Activated T-cell treated with anti-CD3 and anti-CD28 coated beads, Interleukin-2, amount 50 U/mL, for 72 hours (primary cell): ENCODE measurements at regions not wholly inside any gene's neighbourhood (a gene's known extent, or its start where the extent isn't known, plus 50 kb on each side); places are given as distances from the start of the nearest gene placed in this dataset.

ENCODE experiments used
- ATAC-seq, 2 donors: fragments of 150-1000 bp; cut with Tn5 transposase; replicated peaks in 1 of 2; 2 replicates each; pipeline ENCODE4 v1.10.0; 2021; ENCODE audit warnings: moderate library complexity in 2 of 2, mild to moderate bottlenecking in 1 of 2
- DNase-seq, 2 donors: peaks; one replicate each; pipeline ENCODE4 v3.0.0; 2021 to 2022; ENCODE audit warnings: mixed read lengths in 1 of 2
- H3K27ac Mint-ChIP-seq: one replicate; pipeline ENCODE4 v1.8.0; 2022; ENCODE audit warnings: mild to moderate bottlenecking, moderate library complexity, mixed read lengths
- H3K27me3 Mint-ChIP-seq: one replicate; pipeline ENCODE4 v1.8.0; 2022; ENCODE audit warnings: low read depth, mixed read lengths
- H3K36me3 Mint-ChIP-seq, 2 donors: one replicate each; pipeline ENCODE4 v1.8.0; 2022; ENCODE audit warnings: mixed read lengths in 2 of 2, mild to moderate bottlenecking in 1 of 2; ENCODE audit not compliant: insufficient read depth in 2 of 2
- H3K4me1 Mint-ChIP-seq: one replicate; pipeline ENCODE4 v1.8.0; 2022; ENCODE audit warnings: low read depth, mixed read lengths
- H3K4me3 Mint-ChIP-seq, 2 donors: one replicate each; pipeline ENCODE4 v1.8.0; 2022; ENCODE audit warnings: mild to moderate bottlenecking in 2 of 2, mixed read lengths in 2 of 2, moderate library complexity in 2 of 2
- H3K9me3 Mint-ChIP-seq, 2 donors: one replicate each; pipeline ENCODE4 v1.8.0; 2022; ENCODE audit warnings: mixed read lengths in 2 of 2

DNA sequence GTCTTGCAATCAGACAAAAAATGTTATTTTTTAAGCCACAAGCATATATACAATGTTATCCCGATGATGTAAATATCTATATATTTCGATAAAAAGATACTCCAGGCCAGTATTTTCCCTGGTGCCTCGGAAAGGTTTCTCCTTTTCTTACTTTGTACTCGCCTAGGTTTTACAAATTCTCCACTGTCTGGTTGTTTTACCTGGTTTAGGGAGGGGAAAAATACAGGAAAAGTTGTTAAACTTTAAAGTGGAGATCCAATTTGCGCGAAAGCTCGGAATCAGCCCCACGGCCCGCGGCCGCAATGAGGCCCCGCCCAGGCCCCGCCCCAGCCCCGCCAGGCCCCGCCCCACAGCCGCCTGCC lies 58.4 kb upstream of the WNT7B start:
- Mint-ChIP-seq H3K36me3 (no peaks in the 10 kb centered on the region), H3K27ac (peak overlapping the region; percentile 21), H3K9me3 (no peaks in the 10 kb centered on the region), H3K4me3 (peak overlapping the region; percentile 76 to 84), H3K27me3 (no peaks in the 10 kb centered on the region), H3K4me1 (peaks cover 27% of the 10 kb centered on the region)
- DNase-seq = no peak
- ATAC-seq = no peak

DNA sequence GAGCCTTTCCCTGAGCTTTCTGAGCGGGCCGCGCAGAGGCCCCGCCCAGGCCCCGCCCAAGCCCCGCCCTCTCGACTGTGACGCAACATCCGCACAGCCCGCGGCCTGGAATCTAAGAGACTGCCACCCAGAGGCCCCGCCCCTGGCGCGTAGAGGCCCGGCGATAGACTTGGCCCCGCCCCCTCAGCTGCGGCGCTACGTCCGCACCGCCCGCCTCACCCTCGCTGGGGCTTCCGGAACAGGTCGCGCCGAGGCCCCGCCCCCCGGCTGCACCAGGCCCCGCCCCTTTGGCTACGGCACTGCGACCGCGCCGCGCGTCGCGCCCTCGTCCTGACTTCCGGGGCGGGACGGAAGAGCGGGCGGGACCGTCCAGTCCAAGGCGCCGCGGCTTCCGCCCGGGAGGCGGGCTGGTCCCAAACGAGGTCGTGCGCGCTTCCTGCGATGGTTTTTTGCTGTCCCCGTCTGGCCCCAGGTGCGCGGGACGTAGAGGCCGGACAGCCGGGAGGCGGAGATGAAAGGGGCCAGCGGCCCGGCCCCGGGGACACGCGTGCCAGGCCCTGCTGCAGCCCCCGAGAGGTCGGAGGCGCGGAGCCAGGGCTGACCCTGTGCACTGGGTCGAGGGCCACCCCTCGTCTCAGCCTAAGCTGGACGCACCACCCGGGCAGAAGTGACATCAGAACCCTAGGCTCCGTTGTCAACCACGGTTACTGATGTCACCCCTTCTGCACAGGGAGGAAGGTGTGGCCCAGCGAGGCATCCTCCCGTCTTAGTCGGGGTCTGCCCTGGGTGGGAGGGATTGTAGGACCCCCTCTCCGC lies 59.0 kb upstream of the WNT7B start:
- DNase-seq = peak; percentile 99 to 100
- H3K9me3 Mint-ChIP-seq = no peaks in the 10 kb centered on the region
- no peaks in the 10 kb centered on the region for H3K36me3 Mint-ChIP-seq
- peak overlapping the region; percentile 91 for H3K4me3 Mint-ChIP-seq
- H3K27ac Mint-ChIP-seq = peak overlapping the region; percentile 85
- no peaks in the 10 kb centered on the region for H3K27me3 Mint-ChIP-seq
- ATAC-seq = peak; percentile 94
- H3K4me1 Mint-ChIP-seq = peaks cover 27% of the 10 kb centered on the region

DNA sequence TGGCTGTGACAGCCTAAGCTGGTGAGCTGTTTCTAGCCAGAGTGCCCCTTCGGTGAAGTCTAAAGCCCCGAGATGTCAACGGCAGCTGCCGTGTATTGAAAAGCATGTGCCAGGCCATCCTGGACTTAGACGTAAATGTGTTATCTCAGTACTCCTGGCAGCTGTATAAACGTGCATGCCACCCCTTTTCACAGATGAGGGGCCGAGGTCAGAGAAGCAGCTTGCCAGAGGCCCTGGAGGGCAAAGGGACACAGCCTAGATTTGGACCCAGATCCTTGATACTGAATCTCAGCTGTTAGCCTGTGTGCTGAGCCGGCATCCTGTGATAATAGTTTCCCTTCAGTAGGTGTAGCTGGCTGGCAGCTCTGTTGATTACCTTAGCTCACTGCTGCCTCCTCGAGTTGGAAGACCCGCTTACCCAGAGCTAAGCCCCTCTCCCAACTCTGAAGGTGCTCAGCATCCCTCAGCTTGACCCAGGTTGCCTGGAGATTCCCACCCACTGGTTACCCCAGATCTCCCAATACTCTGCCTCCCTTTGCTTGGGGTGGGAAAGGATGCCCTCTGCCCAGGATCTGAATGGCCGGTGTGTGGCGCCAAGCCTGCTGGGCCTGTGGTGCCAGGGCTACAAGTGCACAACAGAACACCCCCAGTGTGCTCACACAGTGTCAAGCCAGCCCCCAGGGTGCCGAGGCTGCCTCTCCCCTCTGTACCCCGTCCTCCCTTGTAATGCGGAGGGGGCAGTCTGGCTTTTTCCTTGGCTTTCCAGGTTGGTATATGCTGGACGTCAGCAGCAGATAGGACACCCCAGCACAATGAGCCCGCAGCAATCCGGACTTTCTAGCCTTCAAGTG lies 59.8 kb upstream of the WNT7B start:
- peak; percentile 22 to 28 for ATAC-seq
- Mint-ChIP-seq H3K4me1 (peaks cover 27% of the 10 kb centered on the region), H3K4me3 (peak overlapping the region; percentile 91), H3K36me3 (no peaks in the 10 kb centered on the region), H3K27me3 (no peaks in the 10 kb centered on the region), H3K27ac (peak overlapping the region; percentile 87), H3K9me3 (no peaks in the 10 kb centered on the region)
- DNase-seq = peak; percentile 49 to 63

DNA sequence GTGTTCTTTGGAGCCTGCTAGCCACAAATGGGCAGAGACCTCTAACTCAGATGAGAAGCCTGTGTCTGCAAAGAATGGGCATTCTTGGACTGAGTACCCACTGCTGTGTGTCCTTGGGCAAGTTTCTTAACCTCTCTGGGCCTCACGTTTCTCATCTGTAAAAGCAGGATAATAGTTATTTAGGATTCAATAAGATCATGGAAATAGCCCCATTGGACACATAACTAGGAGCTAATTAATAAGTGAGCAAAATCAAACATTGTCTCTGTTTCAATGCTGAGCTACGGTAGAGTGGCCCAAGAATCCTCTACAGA lies 61.2 kb upstream of the WNT7B start:
- Mint-ChIP-seq H3K27ac (no peak overlapping the region), H3K4me3 (no peak overlapping the region), H3K36me3 (no peaks in the 10 kb centered on the region), H3K9me3 (no peaks in the 10 kb centered on the region), H3K4me1 (peaks cover 27% of the 10 kb centered on the region), H3K27me3 (no peaks in the 10 kb centered on the region)
- ATAC-seq (no peak), DNase-seq (no peak)

DNA sequence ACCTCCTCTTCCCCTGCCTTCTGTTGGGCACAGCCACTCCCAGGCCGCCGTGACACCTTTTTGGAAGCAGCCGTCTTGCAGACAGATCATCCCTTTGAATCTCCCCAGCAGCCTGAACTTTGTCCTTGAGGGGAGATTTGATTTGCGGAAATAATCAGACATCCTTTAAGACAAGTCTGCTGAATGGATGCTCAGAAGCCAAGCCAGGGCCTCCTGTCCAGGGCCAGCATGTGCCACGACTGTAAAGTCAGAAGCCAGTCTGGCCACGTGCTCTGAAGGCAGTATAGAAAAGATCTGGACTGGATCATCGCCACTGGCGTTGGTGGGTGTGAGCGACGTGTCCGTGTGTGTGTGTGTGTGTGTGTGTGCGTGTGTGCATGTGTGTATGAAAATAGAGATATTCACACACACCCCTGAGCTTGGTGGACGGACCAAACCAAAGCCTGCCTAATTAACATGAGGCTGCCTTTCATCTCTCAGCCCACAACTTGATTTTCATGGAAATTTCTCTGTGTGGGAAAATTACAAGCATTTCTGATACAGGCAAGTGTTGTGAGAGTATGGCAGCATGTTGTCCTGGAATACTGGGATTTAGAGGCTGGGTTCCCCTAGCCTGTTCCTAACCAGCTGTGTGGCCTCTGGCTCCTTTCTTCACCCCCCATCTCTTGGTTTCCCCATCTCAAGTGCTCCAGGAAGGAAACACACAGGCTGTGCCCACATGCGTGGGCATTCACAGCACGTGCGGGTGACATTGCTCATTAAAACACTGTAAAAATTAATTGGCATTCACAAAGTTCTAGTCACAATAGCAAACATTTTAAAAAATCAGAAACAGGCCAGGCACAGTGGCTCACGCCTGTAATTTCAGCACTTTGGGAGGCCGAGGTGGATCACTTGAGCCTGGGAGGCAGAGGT lies 61.8 kb upstream of the WNT7B start:
- Mint-ChIP-seq H3K36me3 (no peaks in the 10 kb centered on the region), H3K4me1 (peaks cover 33% of the 10 kb centered on the region), H3K27ac (no peak overlapping the region), H3K4me3 (no peak overlapping the region), H3K27me3 (no peaks in the 10 kb centered on the region), H3K9me3 (no peaks in the 10 kb centered on the region)
- DNase-seq (no peak), ATAC-seq (no peak)

DNA sequence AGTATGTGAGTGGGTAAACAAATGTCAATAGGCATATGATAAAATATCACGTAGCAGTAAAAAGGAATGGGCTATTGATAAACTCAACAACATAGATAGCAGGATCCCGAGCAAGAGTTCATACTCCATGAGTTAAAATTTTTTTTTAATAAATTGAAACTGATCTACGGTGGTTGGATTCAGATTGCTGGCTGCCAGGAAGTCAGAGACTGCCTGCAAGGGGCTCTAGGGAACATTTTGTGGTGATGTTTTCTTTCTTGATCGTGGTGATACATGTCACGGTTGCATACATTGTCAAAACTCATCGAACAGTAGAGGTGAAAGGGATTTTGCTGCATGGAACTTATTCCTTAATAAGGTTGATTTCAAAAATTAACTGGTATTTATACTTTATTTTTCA lies 62.6 kb upstream of the WNT7B start:
- DNase-seq = no peak
- Mint-ChIP-seq H3K27me3 (no peaks in the 10 kb centered on the region), H3K36me3 (no peaks in the 10 kb centered on the region), H3K27ac (no peak overlapping the region), H3K4me3 (no peak overlapping the region), H3K4me1 (peaks cover 39% of the 10 kb centered on the region), H3K9me3 (no peaks in the 10 kb centered on the region)
- no peak for ATAC-seq

DNA sequence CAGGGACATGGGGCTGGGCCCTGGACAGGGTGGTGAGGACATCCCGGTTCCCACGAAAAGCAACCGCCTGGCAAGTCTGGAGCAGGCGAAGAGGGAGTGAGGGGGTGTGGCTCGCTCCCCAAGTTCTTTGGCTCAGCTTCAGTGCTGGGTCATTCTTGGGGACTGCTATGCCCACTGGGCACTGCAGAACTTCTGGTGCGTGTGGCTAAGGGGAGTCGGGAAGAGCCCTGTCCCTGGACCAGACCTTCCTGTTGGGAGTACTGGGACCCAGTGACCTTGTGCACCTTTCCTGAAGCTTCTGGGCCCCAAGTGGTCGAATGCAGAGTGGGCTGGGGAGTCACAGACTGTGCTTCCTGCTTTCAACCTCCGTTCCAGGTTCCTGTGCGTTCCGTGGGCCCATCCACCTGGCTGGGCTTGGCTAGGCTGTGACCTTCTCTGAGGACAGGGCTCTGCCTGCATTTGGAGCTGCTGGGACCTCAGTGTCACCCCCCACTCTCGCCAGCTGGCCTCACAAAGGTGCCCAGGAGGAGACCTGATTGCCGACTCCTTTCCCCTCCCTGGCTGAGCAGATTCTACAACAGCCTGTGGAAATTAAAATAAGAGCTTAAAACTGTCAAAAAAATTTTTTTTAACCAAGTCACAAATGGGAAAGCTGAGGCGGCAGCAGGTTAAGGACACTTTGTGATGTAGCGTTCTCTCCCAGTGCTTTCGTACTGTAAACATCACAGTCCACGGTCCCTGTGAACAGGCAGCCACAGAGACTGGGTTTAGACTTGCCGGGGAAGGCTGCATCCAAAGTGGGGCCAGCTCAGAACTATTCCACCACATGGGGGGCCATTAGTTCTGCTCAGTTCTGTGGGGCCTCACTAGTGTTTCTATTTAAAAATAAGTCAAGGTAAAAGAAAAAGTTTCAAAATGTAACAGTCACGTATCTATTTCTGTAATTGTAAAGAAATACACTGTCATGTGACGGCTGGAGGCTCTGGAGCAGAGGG lies 63.8 kb upstream of the WNT7B start:
- Mint-ChIP-seq H3K36me3 (no peaks in the 10 kb centered on the region), H3K27me3 (no peaks in the 10 kb centered on the region), H3K4me1 (peaks cover 37% of the 10 kb centered on the region), H3K27ac (no peak overlapping the region), H3K4me3 (no peak overlapping the region), H3K9me3 (no peaks in the 10 kb centered on the region)
- ATAC-seq (no peak), DNase-seq (no peak)

DNA sequence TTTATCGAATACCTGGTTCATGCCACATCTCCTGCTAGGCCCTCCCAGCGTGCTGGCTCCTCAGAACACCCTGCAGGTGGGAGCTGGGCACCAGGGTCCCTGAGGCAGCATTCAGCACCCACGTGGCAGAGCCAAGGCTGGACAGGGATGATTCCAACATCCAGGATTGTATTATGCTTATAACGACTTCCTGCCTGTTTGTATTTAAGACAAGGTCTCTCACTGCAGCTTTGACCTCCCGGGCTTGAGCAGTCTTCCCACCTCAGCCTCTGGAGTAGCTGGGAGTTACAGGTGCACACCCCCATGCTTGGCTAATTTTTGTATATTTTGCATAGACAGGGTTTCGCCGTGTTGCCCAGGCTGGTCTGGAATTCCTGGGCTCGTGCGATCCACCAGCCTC lies 64.7 kb upstream of the WNT7B start:
- ATAC-seq = no peak
- Mint-ChIP-seq H3K4me3 (no peak overlapping the region), H3K4me1 (peaks cover 36% of the 10 kb centered on the region), H3K36me3 (no peaks in the 10 kb centered on the region), H3K27ac (no peak overlapping the region), H3K27me3 (no peaks in the 10 kb centered on the region), H3K9me3 (no peaks in the 10 kb centered on the region)
- no peak for DNase-seq

DNA sequence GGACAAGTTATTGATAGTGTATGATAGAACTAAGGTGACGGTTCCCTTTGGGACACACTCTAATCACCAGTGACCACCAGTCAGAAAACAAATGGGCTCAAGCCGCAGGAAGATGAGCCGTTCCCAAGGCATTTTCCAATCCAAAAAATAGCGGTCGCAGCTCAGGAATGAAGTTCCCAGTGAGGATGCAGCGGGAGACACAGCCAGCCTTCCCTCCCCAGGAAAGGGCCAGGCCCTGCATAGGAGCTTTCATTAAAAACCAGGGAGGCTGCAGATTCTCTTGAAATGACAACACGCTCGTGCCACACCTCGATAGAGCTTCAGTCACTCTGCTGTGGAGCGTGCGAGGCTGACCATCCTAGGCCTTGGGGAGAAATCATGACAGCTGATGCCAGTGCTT lies 65.8 kb upstream of the WNT7B start:
- DNase-seq (no peak), ATAC-seq (no peak)
- Mint-ChIP-seq H3K4me3 (no peak overlapping the region), H3K4me1 (peaks cover 29% of the 10 kb centered on the region), H3K9me3 (no peaks in the 10 kb centered on the region), H3K36me3 (no peaks in the 10 kb centered on the region), H3K27ac (no peak overlapping the region), H3K27me3 (no peaks in the 10 kb centered on the region)

DNA sequence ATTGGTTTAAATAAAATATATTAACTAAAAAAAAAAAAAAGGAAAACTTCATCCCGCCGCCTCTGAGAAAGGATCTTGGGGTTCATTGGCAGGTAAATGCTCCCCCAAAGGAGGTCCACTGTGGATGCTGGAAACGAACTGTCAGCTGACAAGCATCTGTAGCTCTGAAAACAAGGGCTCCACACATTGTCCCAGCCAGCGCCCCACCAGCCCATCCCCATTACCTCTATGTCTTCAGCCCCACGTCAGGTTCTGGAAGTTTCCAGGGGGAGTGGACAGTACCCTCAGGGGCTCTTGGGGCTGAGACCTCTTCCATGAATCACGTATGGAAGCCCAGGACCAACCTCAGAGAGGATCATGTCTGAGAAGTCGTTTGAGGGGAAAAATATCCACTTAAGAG lies 66.4 kb upstream of the WNT7B start:
- Mint-ChIP-seq H3K27me3 (no peaks in the 10 kb centered on the region), H3K4me3 (peak overlapping the region; percentile 87 to 91), H3K27ac (peak overlapping the region; percentile 84), H3K4me1 (peaks cover 29% of the 10 kb centered on the region), H3K36me3 (no peaks in the 10 kb centered on the region), H3K9me3 (no peaks in the 10 kb centered on the region)
- ATAC-seq (no peak), DNase-seq (no peak)

DNA sequence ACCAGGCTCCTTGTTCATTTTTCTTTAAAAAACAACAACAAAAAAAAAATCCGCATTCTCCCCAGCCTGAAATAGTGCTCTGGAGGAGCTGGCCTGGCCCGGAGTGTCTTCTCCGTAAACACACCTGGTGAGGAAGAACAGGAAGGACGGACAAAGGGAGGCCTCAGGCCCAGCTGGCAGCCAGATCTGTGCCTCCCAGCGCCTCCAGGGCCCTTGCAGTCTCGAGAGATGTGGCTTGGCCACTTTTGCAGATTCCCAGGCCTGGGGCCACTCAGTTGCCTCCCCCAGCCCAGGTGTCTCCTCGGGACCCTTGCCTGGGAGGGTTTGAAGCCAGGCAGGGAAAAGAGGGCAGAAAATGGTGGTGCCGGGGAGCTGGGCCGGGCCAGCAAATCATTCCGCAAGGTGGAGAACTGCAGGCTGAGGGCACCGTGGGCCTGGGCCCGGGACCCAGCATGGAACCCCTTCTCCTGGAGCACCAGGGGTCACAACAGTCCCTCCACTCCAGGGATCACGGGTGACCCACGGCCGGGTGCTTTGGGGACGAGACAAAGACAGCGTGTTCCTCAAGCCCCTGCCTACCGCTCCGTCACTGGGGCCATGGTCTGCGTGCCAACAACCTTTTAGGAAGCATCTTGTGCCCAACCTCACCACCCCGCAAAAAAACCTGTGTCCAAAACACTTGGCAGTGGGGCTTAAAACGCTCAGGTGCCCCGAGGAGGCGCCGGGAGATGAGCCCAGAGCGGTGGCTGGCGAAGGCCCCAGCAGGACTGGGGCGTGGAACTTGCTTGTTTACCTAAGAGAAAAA lies 67.1 kb upstream of the WNT7B start:
- peak overlapping the region; percentile 87 to 91 for H3K4me3 Mint-ChIP-seq
- DNase-seq (peak in 1 of 2 donors; percentile 23), ATAC-seq (peak; percentile 46)
- H3K36me3 Mint-ChIP-seq = no peaks in the 10 kb centered on the region
- no peaks in the 10 kb centered on the region for H3K9me3 Mint-ChIP-seq
- H3K4me1 Mint-ChIP-seq = peaks cover 28% of the 10 kb centered on the region
- no peaks in the 10 kb centered on the region for H3K27me3 Mint-ChIP-seq
- H3K27ac Mint-ChIP-seq = peak overlapping the region; percentile 91
